ENCODE measurements at regions not wholly inside any gene's neighbourhood (a gene's known extent, or its start where the extent isn't known, plus 50 kb on each side); places are given as distances from the start of the nearest gene placed in this dataset.

DNA sequence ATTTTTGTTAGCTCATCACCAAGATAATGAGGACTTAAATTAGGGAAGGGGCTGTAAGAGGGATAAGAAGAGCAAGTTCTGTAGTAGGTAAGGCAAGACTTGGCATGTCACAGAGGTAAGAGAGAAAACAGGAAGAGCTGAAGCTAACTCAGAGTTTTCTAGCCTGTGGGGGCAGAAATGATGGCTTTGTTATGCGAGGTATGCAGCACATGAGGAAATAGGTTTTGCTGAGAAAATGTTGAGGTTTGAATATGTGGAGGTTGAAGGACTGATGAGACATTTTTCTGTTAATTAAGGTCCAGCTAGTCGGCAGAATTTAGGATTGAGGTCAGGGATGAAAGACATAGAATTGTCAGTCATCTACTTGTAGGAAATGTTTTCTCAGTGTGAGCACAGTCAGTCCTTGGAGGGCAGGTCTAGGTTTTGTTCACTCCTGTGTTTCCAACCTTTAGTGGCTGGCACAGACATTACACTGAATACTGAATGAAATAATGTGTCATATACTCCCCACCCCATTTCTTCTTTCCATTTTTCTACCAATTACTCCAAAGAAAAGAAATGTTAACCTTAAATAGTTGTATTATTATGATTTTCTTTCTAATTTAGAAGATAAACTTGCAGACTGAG, 154.0 kb upstream of the AADAT start:
- H3K4me3 ChIP-seq (ENCODE audit: low read depth, low read length): no peak overlapping the region
- TF ChIP-seq, protein P1, sequence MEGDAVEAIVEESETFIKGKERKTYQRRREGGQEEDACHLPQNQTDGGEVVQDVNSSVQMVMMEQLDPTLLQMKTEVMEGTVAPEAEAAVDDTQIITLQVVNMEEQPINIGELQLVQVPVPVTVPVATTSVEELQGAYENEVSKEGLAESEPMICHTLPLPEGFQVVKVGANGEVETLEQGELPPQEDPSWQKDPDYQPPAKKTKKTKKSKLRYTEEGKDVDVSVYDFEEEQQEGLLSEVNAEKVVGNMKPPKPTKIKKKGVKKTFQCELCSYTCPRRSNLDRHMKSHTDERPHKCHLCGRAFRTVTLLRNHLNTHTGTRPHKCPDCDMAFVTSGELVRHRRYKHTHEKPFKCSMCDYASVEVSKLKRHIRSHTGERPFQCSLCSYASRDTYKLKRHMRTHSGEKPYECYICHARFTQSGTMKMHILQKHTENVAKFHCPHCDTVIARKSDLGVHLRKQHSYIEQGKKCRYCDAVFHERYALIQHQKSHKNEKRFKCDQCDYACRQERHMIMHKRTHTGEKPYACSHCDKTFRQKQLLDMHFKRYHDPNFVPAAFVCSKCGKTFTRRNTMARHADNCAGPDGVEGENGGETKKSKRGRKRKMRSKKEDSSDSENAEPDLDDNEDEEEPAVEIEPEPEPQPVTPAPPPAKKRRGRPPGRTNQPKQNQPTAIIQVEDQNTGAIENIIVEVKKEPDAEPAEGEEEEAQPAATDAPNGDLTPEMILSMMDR (IDR thresholded peaks at IDR 0.05; ENCODE audit: borderline replicate concordance, insufficient read depth, low read depth, low read length): no peak

DNA sequence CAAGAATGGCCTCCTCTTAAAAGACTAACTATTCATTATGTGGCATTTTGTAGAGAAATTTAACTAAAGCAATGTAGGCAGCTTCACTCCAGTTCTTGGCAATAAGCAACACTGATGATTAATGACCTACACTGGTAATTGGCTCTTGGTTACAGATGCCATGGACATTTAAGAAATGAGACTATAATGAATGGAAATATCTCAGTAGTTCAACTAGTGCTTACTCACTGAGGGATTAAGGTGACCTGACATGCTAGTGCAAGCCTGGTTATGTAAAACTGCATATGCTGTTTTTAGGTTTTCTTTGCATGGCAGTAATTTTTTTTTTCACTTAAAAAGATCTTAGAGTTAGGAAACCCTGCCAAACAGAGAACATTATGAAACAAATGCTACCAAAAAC, 152.7 kb upstream of the AADAT start:
- no peak overlapping the region for H3K4me3 ChIP-seq (ENCODE audit: low read depth, low read length)
- TF ChIP-seq, protein P1 (IDR thresholded peaks at IDR 0.05; ENCODE audit: borderline replicate concordance, insufficient read depth, low read depth, low read length): no peak

DNA sequence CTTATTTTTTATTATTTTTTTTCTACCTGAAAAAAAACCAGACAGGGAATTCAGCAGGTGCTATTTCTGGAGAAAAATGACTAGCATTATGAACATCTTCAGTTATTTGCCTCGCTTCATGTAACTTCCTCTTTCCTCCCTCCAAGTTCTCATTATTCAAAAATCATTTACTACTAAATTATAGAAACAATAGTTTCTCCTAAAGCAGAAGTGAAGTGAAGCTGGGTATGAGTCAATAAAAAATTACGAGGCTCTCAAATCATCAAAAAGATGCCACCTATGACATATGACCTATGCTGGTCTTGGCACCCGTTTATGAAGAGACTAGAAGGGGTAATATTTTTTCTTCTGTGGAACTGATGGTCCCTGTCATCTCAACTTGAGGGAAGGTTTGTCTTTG, 145.0 kb upstream of the AADAT start:
- H3K4me3 ChIP-seq (ENCODE audit: low read depth, low read length): no peak overlapping the region
- TF ChIP-seq, protein P1 (IDR thresholded peaks at IDR 0.05; ENCODE audit: borderline replicate concordance, insufficient read depth, low read depth, low read length): no peak

DNA sequence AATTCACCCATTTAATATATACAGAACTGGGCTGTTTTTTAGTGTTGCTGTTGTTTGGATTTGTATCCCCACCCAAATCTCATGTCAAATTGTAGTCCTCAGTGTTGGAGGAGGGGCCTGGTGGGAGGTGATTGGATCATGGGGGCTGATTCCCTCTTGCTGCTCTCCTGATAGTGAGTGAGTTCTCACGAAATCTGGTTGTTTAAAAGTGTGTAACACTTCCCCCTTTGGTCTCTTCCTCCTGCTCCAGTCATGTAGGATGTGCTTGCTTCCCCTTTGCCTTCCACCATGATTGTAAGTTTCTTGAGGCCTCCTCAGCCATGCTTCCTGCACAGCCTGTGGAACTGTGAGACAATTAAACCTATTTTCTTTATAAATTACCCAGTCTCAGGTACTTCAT, 141.6 kb upstream of the AADAT start:
- TF ChIP-seq, protein P1 (IDR thresholded peaks at IDR 0.05; ENCODE audit: borderline replicate concordance, insufficient read depth, low read depth, low read length): no peak
- H3K4me3 ChIP-seq (ENCODE audit: low read depth, low read length): no peak overlapping the region

DNA sequence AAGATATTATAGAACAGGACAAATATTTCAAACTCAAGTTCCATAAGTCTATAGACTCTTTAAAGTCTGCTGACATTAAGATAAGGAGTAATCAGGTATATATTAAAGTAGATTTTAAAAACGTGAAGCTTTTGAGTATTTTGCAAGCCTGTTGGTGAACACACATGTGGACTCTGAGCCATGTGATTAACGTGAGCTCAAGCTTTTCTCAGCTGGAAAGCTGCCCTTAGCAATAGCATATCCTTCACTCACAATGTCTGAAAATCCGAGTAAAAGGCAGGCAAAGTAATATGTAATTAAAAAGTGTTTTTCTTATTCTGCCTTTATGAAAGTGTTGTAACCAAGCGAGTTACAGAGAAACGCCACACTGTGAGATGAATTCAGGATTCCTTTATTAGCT, 140.5 kb upstream of the AADAT start:
- TF ChIP-seq, protein P1 (IDR thresholded peaks at IDR 0.05; ENCODE audit: borderline replicate concordance, insufficient read depth, low read depth, low read length): no peak
- H3K4me3 ChIP-seq (ENCODE audit: low read depth, low read length): no peak overlapping the region

DNA sequence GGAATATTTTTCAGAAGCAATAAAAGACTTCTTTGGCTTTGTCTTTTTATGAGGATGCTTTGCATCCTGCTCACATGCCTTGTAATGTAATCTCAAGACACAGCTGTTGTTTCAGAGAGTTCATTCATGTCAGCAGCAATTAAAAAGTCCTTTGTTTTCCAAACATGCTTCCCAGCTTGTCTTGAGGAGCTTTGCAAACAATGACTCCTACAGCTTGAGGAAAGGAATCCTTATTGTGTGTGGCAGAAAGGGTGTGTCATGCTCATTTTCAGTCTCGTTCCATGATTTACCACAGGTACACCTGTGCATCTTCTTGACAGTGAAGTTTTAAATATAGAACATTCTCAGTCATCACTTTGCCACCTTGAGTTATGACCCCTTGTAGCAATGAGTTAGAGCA, 139.2 kb upstream of the AADAT start:
- H3K4me3 ChIP-seq (ENCODE audit: low read depth, low read length): no peak overlapping the region
- TF ChIP-seq, protein P1 (IDR thresholded peaks at IDR 0.05; ENCODE audit: borderline replicate concordance, insufficient read depth, low read depth, low read length): no peak

DNA sequence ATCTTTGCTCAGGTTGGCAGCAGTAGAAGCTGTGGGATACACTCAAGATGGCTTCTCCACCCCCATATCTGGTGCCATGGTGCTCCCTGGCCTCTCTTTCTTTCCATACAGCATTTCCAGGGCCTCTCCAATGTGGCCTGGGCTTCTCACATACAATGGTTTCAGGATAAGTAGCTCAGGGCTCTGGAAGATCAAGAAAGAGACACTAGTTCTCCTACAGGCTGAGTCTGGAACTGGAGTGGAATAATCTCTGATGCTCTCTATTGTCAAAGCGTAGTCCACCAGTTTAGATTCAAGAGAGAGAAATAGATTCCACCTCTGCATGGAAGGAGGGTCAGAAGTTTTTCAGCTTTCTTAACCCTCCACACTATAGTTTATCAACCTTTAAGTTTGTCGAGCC, 138.2 kb upstream of the AADAT start:
- no peak overlapping the region for H3K4me3 ChIP-seq (ENCODE audit: low read depth, low read length)
- TF ChIP-seq, protein P1 (IDR thresholded peaks at IDR 0.05; ENCODE audit: borderline replicate concordance, insufficient read depth, low read depth, low read length): no peak
